ENCODE measurements at regions not wholly inside any gene's neighbourhood (a gene's known extent, or its start where the extent isn't known, plus 50 kb on each side); places are given as distances from the start of the nearest gene placed in this dataset.

DNA sequence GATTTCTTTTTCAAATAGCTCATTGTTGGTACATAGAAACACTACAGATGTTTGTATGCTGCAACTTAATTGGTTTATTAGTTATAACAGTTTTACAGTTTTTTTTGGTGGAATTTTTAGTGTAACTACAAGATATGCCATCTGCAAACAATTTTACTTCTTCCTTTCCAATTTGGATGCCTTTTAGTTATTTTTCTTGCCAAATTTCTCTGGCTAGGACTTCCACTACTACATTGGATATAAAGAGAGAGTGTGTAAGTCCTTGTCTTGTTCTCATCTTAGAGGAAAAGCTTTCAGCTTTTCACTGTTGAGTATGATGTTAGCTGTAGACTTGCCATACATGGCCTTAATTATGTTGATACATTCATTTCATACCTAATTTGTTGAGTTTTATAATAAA, 143.6 kb upstream of the EOMES start:
- DNase-seq, result no peak

DNA sequence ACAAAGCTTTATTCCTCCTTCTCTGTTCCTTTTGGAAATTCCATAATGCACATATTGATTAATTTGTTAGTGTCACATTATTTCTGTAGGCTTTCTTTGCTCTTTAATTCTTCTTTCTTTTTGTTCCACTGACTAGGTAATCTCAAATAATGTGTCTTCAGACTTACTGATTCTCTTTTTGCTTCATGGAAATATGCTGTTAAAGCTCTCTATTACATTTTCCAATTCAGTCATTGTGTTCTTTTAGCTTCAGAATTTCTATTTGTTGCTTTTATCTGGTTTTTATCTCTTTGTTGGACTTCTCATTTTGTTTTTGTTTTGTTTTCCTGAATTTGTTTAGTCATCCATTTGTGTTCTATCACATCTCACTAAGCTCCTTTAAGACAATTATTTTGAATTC, 147.0 kb upstream of the EOMES start:
- no peak for DNase-seq

DNA sequence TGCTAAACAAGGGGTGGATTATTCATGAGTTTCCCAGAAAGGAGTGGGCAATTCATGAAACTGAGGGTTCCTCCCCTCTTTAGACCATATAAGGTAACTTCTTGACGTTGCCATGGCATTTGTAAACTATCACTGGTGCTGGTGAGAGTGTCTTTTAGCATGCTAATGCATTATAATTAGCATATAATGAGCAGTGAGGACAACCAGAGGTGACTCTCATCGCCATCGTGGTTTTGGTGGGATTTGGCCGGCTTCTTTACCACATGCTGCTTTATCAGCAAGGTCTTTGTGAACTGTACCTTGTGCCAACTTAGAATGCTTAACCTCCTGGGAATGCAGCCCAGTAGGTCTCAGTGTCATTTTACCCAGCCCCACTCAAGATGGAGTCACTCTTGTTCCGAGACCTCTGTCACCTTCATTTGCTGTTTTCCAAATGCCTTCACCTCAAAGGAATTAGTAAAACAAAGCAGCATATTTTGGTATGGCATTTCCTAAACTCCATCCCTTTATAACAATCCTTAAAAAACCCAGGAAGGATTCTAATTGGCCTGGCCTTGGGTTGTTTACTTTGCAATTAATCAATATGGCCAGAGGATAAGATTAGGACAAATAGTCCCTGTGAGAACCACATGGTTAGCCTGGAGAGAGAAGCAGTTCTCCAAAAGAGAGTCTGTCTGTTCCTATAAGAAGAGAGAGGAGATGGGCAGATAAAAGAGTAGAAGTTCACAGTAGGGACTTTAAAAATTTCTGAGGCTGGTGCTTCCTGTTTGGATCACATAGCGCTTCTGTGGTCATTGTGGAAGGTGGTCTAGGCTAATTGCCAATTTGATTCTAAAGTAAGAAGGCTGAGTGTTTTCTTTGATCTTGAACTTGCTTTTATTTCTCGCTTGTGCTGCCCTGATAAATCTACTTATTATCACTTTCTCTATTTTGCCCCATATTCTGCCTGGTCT, 155.2 kb upstream of the EOMES start:
- no peak for DNase-seq

GRCh38 chr3:27878014-27878383, 155.9 kb upstream of the EOMES start:
- no peak for DNase-seq

- peak in 1 of 3 donors; percentile 12 for DNase-seq
These were observed 159.1 kb upstream of the EOMES start for GRCh38 chr3:27880969-27881892.

DNA sequence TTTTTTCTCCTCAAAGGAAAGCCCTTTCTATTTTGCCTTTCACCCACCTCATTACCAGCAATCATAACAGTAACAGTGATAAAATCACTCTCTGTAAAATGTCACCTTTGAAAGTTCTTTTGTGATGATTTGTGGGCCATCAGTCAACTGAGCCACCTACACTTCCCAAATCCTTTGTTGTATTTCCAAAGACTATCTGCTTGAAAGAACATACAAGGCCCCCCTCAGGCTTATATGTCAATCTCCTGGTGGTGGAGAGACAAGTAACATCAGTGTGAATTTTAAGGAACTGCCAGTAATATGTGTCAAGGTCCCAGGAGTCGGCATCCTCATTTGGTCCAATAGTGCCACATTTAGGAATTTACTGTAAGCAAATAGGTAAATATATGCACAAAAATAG, 161.1 kb upstream of the EOMES start:
- no peak for DNase-seq

- DNase-seq, result no peak
These were observed 163.5 kb upstream of the EOMES start for GRCh38 chr3:27885641-27886040.

DNA sequence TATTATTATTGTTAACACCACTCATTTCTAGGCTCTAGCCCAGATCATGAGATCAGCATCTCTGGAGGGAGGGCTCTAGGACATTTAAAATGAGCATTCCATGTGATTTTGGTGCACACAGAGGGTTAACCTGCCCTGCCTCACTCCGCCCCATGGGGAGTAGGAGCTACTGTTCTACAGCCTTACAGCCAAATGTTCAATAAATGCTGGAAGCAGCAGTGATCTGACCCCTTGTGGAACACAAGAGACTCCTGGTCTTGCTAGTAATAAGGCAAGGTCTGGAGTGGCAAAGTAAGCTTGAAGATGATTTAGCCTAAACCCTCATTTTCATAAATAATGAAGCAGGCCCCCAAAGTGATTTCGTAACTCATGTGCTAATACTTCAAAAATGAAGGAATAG, 166.4 kb upstream of the EOMES start:
- no peak for DNase-seq

DNA sequence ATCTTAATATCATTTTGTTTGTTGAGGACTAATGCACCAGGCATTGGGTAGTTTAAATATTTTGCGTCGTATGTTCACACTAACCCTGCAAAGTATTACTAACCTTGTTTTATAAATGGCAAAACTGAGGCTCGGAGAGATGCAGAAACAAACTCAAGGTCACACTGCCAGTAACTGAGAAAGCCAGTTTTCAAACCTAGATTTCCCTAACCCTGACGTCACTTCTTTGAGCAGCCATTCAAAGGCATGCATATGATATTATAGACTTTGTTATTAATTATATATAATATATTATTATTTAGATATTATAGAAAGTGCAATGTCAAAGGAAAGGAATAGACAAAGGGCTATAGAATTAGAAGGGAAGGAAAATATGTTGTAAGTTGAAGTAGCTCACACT, 167.6 kb upstream of the EOMES start:
- DNase-seq, result no peak

DNA sequence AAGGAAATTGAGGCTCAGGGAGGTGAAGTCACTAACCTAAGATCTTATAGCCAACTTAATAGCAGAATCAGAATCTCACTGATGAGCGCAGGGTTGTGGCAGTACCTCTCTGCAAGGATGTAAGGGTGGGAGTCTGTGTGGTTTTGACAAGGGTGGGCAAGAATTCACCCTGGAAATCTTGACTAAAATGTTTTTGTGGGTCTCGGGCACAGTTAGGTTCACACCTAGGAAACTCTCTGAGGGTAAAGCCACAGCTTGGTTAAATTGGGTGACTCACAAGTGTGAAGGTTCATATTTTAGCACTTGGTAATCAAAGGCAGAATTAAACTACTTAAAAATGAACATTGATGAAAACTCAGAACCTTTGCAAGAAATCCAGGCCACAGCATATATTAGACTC, 178.2 kb upstream of the EOMES start:
- DNase-seq, result no peak

DNA sequence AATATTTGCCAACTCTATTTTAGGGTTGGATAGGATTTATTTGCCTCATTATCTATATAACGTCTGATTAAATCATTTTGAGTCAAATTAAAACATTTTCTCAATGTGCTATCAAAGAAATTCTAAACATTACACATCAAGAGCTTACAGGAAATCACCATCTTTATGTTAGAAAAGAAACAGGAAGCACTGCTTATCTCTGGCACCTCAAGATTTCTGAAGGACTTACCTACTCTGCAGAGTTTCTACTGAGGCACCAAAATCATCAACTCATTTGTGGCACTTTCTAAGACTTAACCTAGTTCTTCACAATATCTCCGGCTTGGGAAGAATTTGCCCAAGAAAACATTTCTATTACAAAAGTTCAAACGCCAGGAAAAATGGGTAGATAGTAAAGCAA, 181.3 kb upstream of the EOMES start:
- no peak for DNase-seq

DNA sequence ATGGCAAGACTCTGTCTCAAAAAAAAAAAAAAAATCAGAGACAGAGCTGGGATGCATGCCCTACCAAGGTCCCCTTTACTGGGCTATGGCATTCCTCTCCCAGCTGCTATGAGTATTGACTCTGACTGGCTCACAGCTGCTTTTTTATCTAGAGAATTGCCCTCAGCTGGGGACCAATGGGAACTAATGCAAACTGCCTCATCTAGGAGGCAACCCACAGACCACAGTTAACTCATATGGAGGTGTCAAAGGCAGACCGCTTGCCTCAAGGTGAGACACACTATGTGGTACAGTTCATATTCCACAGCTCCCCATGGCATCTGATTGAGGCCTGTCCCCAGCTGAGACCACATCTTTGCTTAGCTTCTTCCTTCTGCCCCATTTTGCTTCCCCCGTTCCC, 183.5 kb upstream of the EOMES start:
- DNase-seq, result no peak

- no peak for DNase-seq
These were observed 185.0 kb upstream of the EOMES start for GRCh38 chr3:27907148-27907547.

DNA sequence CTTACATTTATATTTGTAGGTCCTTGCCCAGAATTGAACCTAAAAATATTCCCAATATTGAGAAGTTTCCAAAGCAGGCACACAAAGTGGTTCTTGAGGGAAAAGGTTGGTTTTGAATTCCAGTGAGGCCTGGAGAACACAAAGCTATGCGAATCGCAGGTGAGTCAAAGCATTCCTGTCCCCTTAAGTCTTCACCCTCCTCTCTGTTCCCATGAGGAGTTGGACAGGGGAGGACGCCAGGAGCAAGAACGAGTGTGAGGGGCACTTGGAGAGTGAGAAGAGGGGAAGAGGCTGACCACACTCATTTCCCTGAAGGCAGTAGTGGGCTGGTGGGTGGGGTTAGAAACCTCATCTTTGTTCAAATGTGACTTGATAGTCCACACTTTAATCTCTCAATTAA, 185.8 kb upstream of the EOMES start:
- DNase-seq, result no peak

DNA sequence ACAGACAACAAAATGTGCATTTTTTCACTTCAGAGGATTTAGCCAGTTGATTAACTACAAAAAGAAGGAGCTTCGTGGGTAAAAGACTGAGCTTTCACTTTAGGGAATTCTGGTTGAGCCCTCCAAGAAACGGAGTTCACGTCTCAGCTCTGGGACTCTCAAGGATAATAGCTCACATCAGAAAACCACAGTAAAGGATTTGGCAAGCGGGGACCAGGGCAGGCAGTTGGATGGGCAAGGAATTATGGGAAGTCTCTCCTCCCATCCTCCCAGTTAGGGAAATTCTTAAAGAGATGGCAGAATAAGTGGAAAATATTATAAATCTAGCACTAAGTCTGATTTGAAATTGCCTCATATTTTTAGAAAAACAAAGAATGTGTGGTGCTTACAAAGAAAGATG, 188.3 kb upstream of the EOMES start:
- no peak for DNase-seq

GRCh38 chr3:27914199-27914598, 192.1 kb upstream of the EOMES start:
- peak in 2 of 3 donors; percentile 39 to 43 for DNase-seq

DNA sequence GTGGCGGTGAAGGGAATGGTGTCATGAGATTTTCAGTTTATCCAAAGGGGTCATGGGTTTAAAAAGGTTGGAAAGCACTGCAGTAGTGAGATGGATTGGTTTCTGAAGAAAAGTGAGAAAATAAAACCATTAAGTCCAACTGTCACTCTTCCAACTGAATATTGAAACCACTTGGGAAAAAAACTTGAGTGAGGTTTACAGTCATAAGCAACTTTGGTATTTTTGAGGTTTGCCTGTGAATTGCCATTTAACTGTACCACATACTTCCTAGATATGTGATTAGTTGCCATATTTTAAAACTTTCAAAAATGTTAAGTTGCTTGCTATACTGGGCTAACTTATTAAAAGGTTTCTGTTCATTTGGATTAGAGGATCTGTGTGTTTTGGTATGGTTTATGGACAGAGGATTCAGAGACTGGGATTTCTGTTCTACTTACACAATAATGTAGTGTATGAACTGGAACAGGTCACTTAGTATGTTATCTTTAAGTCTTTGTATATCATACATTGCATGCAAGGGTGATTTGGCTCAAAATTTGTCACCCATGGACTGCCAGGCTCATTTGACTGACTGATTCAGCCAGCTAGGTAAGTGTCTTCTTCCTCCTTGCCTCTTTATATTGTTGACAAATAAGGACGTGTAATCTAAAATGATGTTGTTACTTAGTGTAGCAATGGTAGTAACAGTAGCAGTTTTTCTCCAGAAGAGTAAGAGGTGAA, 201.4 kb upstream of the EOMES start:
- no peak for DNase-seq

DNA sequence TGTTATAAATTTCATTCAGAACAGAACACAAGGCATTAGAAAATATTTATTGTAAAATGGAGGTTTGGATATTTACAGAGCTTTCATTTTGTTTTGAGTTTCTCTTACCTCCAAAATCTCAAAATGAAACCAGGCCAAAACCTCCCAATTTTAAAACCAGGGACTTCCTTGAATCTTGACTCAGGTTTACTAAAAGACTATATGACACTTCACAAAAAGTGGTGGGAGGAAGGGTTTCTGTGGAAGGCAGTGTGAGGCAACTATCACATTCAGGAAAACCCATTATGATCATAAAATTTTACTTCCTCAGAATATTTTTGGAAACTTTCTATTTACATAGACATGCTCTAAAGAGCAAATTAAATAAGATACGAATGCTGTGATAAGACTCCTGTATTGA, 205.8 kb upstream of the EOMES start:
- peak; percentile 80 to 93 (median 89) for DNase-seq

GRCh38 chr3:27930052-27930602, 208.0 kb upstream of the EOMES start:
- DNase-seq, result peak in 2 of 3 donors; percentile 5 to 24

DNA sequence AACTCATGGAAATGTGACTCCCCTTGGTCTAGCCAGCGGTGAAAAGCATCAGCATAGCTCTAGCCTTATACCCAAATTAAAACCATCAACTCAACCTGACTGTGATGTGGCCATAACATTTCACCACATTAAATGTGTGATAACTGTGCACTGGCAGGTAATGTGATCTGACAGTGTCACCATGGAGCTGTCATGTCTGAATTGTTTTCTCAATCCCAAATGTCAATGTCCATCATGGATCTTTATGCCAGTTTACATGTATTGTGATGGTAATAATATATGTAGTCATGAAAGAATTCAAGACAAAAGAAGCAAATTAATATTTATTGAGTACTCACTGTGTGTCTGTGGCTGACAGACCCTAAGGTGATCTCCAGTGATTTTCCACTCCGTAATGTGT, 213.4 kb upstream of the EOMES start:
- no peak for DNase-seq

GRCh38 chr3:27939521-27939920, 217.4 kb upstream of the EOMES start:
- no peak for DNase-seq

- no peak for DNase-seq
These were observed 217.8 kb upstream of the EOMES start for GRCh38 chr3:27939940-27940339.

DNA sequence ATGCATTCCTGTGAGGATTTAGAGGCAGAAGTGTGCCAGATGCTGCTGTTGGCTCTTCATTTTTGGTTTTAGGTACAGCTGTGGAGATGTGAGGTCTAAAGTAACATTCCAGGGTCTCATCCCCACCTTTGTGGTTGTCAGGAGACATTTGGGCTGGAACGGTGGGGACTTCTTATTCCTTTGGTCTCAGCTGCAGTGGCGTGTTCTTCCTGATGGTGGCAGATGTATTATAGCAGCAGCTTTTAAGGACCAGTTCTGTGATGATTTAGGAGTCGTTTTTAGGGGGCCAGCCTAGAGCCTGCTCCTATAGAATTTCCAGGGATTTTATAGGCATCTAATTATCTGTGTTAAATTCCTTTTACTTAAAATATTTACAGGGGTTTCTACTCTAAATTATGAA, 221.0 kb upstream of the EOMES start:
- DNase-seq, result peak in 2 of 3 donors; percentile 8 to 13

Measured in suppressor macrophage treated with lipopolysaccharide for 1 hour (primary cell).